ENCODE measurements at regions not wholly inside any gene's neighbourhood (a gene's known extent, or its start where the extent isn't known, plus 50 kb on each side); places are given as distances from the start of the nearest gene placed in this dataset.

GRCh38 chr14:98802044-98802443, 470.0 kb downstream of the BCL11B start:
- Histone ChIP-seq H3K4me1 (ENCODE audit: insufficient read depth, low read length) (no peaks in the 10 kb centered on the region), H3K9ac (ENCODE audit: low read depth, low read length) (no peak overlapping the region), H3K27ac (ENCODE audit: low read length) (no peak overlapping the region), H3K27me3 (ENCODE audit: insufficient read depth, low read length) (no peaks in the 10 kb centered on the region), H3K9me3 (ENCODE audit: insufficient read depth, low read depth, low read length) (no peaks in the 10 kb centered on the region), H3K36me3 (ENCODE audit: insufficient read depth, low read depth, low read length) (no peaks in the 10 kb centered on the region), H3K4me3 (ENCODE audit: low read length) (no peak overlapping the region)

- H3K9ac ChIP-seq (ENCODE audit: low read depth, low read length) = no peak overlapping the region
Observed at GRCh38 chr14:98803196-98803595, 468.8 kb downstream of the BCL11B start.

GRCh38 chr14:98808494-98809407, 463.2 kb downstream of the BCL11B start:
- H3K4me1 ChIP-seq (ENCODE audit: insufficient read depth, low read length) = no peaks in the 10 kb centered on the region; the same call in 1 of the 2 replicates
- no peaks in the 10 kb centered on the region for H3K27me3 ChIP-seq (ENCODE audit: insufficient read depth, low read length)
- no peak overlapping the region for H3K9ac ChIP-seq (ENCODE audit: low read depth, low read length)
- H3K36me3 ChIP-seq (ENCODE audit: insufficient read depth, low read depth, low read length) = no peaks in the 10 kb centered on the region
- H3K4me3 ChIP-seq (ENCODE audit: low read length) = no peak overlapping the region
- H3K9me3 ChIP-seq (ENCODE audit: insufficient read depth, low read depth, low read length) = no peaks in the 10 kb centered on the region
- no peak overlapping the region for H3K27ac ChIP-seq (ENCODE audit: low read length)

More at GRCh38 chr14:98803196-98803595, 468.8 kb downstream of the BCL11B start:
- Histone ChIP-seq H3K27ac (ENCODE audit: low read length) (no peak overlapping the region), H3K27me3 (ENCODE audit: insufficient read depth, low read length) (no peaks in the 10 kb centered on the region), H3K4me1 (ENCODE audit: insufficient read depth, low read length) (no peaks in the 10 kb centered on the region), H3K4me3 (ENCODE audit: low read length) (no peak overlapping the region), H3K9me3 (ENCODE audit: insufficient read depth, low read depth, low read length) (no peaks in the 10 kb centered on the region), H3K36me3 (ENCODE audit: insufficient read depth, low read depth, low read length) (no peaks in the 10 kb centered on the region)

GRCh38 chr14:98816195-98816594, 455.8 kb downstream of the BCL11B start:
- H3K4me3 ChIP-seq (ENCODE audit: low read length) = no peak overlapping the region
- no peak overlapping the region for H3K27ac ChIP-seq (ENCODE audit: low read length)
- no peak overlapping the region for H3K9ac ChIP-seq (ENCODE audit: low read depth, low read length)
- H3K4me1 ChIP-seq (ENCODE audit: insufficient read depth, low read length) = peaks cover 18% of the 10 kb centered on the region; the same call in 1 of the 2 replicates
- no peaks in the 10 kb centered on the region for H3K27me3 ChIP-seq (ENCODE audit: insufficient read depth, low read length)
- no peaks in the 10 kb centered on the region for H3K36me3 ChIP-seq (ENCODE audit: insufficient read depth, low read depth, low read length)
- H3K9me3 ChIP-seq (ENCODE audit: insufficient read depth, low read depth, low read length) = no peaks in the 10 kb centered on the region

- H3K4me1 ChIP-seq (ENCODE audit: insufficient read depth, low read length) = peaks cover 18% of the 10 kb centered on the region; the same call in 1 of the 2 replicates
- no peaks in the 10 kb centered on the region for H3K9me3 ChIP-seq (ENCODE audit: insufficient read depth, low read depth, low read length)
- no peak overlapping the region for H3K9ac ChIP-seq (ENCODE audit: low read depth, low read length)
- H3K27me3 ChIP-seq (ENCODE audit: insufficient read depth, low read length) = no peaks in the 10 kb centered on the region
- no peak overlapping the region for H3K27ac ChIP-seq (ENCODE audit: low read length)
- no peaks in the 10 kb centered on the region for H3K36me3 ChIP-seq (ENCODE audit: insufficient read depth, low read depth, low read length)
- H3K4me3 ChIP-seq (ENCODE audit: low read length) = no peak overlapping the region
Observed at GRCh38 chr14:98816720-98817119, 455.3 kb downstream of the BCL11B start.

GRCh38 chr14:98819132-98819866, 452.7 kb downstream of the BCL11B start:
- H3K36me3 ChIP-seq (ENCODE audit: insufficient read depth, low read depth, low read length) = no peaks in the 10 kb centered on the region
- H3K9ac ChIP-seq (ENCODE audit: low read depth, low read length) = peak overlapping the region; percentile 50; the same call in 1 of the 2 replicates
- H3K9me3 ChIP-seq (ENCODE audit: insufficient read depth, low read depth, low read length) = no peaks in the 10 kb centered on the region
- H3K4me3 ChIP-seq (ENCODE audit: low read length) = peak overlapping the region; percentile 32
- H3K4me1 ChIP-seq (ENCODE audit: insufficient read depth, low read length) = peaks cover 18% of the 10 kb centered on the region; the same call in 1 of the 2 replicates
- H3K27ac ChIP-seq (ENCODE audit: low read length) = peak overlapping the region; percentile 16
- H3K27me3 ChIP-seq (ENCODE audit: insufficient read depth, low read length) = no peaks in the 10 kb centered on the region

- H3K27ac ChIP-seq (ENCODE audit: low read length) = no peak overlapping the region
Observed at GRCh38 chr14:98819867-98820206, 452.2 kb downstream of the BCL11B start.

GRCh38 chr14:98822917-98823316, 449.1 kb downstream of the BCL11B start:
- no peaks in the 10 kb centered on the region for H3K36me3 ChIP-seq (ENCODE audit: insufficient read depth, low read depth, low read length)
- H3K27ac ChIP-seq (ENCODE audit: low read length) = no peak overlapping the region
- H3K9me3 ChIP-seq (ENCODE audit: insufficient read depth, low read depth, low read length) = no peaks in the 10 kb centered on the region
- peaks cover 18% of the 10 kb centered on the region; the same call in 1 of the 2 replicates for H3K4me1 ChIP-seq (ENCODE audit: insufficient read depth, low read length)
- H3K27me3 ChIP-seq (ENCODE audit: insufficient read depth, low read length) = no peaks in the 10 kb centered on the region
- H3K9ac ChIP-seq (ENCODE audit: low read depth, low read length) = no peak overlapping the region
- no peak overlapping the region for H3K4me3 ChIP-seq (ENCODE audit: low read length)

More at GRCh38 chr14:98819867-98820206, 452.2 kb downstream of the BCL11B start:
- H3K36me3 ChIP-seq (ENCODE audit: insufficient read depth, low read depth, low read length) = no peaks in the 10 kb centered on the region
- H3K27me3 ChIP-seq (ENCODE audit: insufficient read depth, low read length) = no peaks in the 10 kb centered on the region
- H3K9ac ChIP-seq (ENCODE audit: low read depth, low read length) = peak overlapping the region; percentile 50; the same call in 1 of the 2 replicates
- no peaks in the 10 kb centered on the region for H3K9me3 ChIP-seq (ENCODE audit: insufficient read depth, low read depth, low read length)
- peaks cover 18% of the 10 kb centered on the region; the same call in 1 of the 2 replicates for H3K4me1 ChIP-seq (ENCODE audit: insufficient read depth, low read length)
- peak overlapping the region; percentile 21; the same call in 1 of the 2 replicates for H3K4me3 ChIP-seq (ENCODE audit: low read length)

- Histone ChIP-seq H3K9me3 (ENCODE audit: insufficient read depth, low read depth, low read length) (no peaks in the 10 kb centered on the region), H3K4me1 (ENCODE audit: insufficient read depth, low read length) (no peaks in the 10 kb centered on the region), H3K9ac (ENCODE audit: low read depth, low read length) (no peak overlapping the region), H3K27ac (ENCODE audit: low read length) (no peak overlapping the region), H3K4me3 (ENCODE audit: low read length) (no peak overlapping the region), H3K36me3 (ENCODE audit: insufficient read depth, low read depth, low read length) (no peaks in the 10 kb centered on the region), H3K27me3 (ENCODE audit: insufficient read depth, low read length) (no peaks in the 10 kb centered on the region)
Observed at GRCh38 chr14:98826618-98827017, 445.4 kb downstream of the BCL11B start.

- no peaks in the 10 kb centered on the region for H3K4me1 ChIP-seq (ENCODE audit: insufficient read depth, low read length)
Observed at GRCh38 chr14:98834119-98834518, 437.9 kb downstream of the BCL11B start.

GRCh38 chr14:98835051-98835824, 436.8 kb downstream of the BCL11B start:
- Histone ChIP-seq H3K27ac (ENCODE audit: low read length) (no peak overlapping the region), H3K9me3 (ENCODE audit: insufficient read depth, low read depth, low read length) (peaks cover 7% of the 10 kb centered on the region), H3K27me3 (ENCODE audit: insufficient read depth, low read length) (no peaks in the 10 kb centered on the region), H3K9ac (ENCODE audit: low read depth, low read length) (no peak overlapping the region), H3K4me3 (ENCODE audit: low read length) (no peak overlapping the region), H3K4me1 (ENCODE audit: insufficient read depth, low read length) (no peaks in the 10 kb centered on the region), H3K36me3 (ENCODE audit: insufficient read depth, low read depth, low read length) (no peaks in the 10 kb centered on the region)

More at GRCh38 chr14:98834119-98834518, 437.9 kb downstream of the BCL11B start:
- Histone ChIP-seq H3K27ac (ENCODE audit: low read length) (no peak overlapping the region), H3K9me3 (ENCODE audit: insufficient read depth, low read depth, low read length) (peaks cover 7% of the 10 kb centered on the region), H3K4me3 (ENCODE audit: low read length) (no peak overlapping the region), H3K9ac (ENCODE audit: low read depth, low read length) (no peak overlapping the region), H3K27me3 (ENCODE audit: insufficient read depth, low read length) (no peaks in the 10 kb centered on the region), H3K36me3 (ENCODE audit: insufficient read depth, low read depth, low read length) (no peaks in the 10 kb centered on the region)
